Non-pigmented ciliary epithelial cell (primary cell): ENCODE measurements at regions not wholly inside any gene's neighbourhood (a gene's known extent, or its start where the extent isn't known, plus 50 kb on each side); places are given as distances from the start of the nearest gene placed in this dataset.

Experiments used
- DNase-seq: peaks from one replicate; pipeline ENCODE4 v3.0.0-alpha.2; 2010; ENCODE audit warnings: low read depth

DNA sequence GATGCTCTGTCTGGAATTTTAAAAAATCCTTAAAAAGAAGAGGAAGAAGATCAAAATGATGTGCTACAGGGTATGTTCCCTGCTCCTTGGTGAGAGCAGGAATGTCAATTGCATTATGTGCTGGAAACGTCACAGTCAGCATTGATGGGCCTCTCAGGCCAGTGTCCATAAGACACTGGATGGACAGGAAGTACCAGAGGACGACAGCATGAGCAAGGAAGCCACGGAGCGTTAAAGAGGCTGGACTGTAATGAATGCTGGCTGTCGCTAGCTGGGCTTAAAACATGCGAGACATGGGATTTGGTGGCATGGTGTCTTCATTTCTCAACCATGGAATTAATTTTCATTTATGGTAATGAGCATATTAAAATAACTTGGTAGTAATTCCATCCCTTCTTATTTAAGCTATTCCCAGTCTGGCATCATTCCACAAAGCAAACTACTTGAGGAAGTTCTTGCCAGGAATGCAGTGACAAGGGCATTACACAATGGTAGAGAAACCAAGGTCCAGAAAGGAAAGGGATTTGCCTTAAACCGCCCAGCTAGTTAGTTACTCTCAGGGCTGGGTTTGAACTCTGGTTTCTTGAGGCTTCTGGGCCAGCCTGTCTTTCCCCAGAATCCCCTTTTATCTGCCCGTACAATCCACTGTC, 166.6 kb upstream of the SOX4 start:
- no peak for DNase-seq

- DNase-seq, result no peak
Measured at GRCh38 chr6:21429291-21429690, 164.3 kb upstream of the SOX4 start.

- no peak for DNase-seq
Measured at GRCh38 chr6:21431526-21431925, 162.0 kb upstream of the SOX4 start.

DNA sequence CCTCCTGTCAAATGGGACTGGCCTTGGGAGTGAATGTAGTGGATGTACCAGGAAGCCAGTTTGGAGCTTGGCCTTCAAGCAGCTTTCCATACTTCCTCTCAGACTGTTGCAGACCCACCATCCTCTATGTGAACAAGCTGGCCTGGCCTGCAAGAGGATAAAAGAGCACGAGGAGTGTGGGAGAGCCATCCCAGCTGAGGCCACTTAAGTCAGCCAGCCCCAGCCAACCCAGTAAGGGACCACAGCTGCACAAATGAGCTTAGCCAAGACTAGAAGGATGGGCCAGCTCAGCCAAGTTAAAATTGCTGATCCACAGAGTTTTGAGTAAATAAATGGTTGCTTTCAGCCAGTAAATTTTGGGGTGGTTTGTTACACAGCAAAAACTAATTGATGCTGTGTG, 156.9 kb upstream of the SOX4 start:
- DNase-seq, result no peak

GRCh38 chr6:21437581-21437980, 156.0 kb upstream of the SOX4 start:
- no peak for DNase-seq

- no peak for DNase-seq
Measured at GRCh38 chr6:21438237-21438985, 155.1 kb upstream of the SOX4 start.

DNA sequence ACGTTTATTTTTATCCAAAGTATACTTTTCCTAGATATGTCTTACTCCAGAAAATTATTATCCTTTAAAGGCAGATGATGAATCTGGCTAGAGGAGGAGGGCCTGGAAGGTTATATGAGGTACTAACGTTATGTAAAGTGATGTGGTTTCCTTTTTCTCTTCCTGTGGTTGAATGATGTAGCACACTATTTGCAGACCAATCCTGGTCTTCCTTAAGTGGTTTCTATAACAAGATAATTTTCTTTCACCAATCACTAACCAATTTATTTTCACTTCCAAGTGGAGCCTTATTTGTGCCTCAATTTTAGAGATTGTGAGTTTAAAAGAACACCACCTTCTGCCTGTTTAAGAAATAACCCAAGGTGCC, 154.6 kb upstream of the SOX4 start:
- DNase-seq, result no peak

DNA sequence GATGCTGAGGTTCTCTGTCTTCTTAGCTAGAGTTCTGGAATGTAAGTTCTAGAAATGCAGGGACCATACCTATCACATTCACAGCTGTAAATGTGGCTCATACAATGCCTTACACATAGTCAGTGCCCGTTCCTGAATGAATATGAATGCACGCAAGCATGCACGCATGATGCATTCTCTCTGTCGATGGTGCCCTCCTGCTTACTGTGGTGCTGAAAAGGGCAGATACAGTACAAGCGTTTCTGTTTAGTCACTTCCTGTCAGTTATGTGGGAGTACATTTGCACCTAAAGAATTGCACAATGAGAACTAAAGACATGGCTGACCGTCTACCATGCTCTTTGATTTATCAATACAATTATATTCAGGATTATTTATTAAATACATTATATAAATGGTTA, 152.2 kb upstream of the SOX4 start:
- peak; percentile 36 for DNase-seq

GRCh38 chr6:21442874-21443273, 150.7 kb upstream of the SOX4 start:
- no peak for DNase-seq

DNA sequence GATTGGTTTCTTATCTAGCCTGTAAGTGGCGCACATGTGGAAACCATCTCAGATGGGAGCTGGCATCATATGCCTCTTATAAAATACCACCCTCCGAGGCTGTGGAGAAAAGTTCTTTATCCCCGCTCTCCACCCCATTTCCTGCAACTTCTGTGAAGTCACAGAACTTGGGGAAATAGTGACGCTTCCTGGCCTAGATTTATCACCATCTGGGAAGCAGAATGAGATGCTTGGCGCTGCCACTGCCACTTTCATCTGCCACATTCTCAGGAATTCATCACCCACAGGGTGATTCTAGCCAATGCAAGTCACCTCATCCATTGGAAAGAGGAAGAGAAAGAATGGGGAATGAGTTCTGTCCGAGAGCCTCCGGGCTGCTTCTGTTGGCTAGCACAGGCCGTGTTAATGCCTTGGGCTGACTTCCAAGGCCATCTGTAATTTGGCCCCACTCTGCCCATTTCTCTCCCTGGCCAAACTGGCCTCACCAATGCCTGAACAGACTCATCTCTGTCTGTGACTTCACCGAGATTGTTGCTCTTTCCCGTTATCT, 148.8 kb upstream of the SOX4 start:
- no peak for DNase-seq

GRCh38 chr6:21447987-21448386, 145.6 kb upstream of the SOX4 start:
- no peak for DNase-seq

DNA sequence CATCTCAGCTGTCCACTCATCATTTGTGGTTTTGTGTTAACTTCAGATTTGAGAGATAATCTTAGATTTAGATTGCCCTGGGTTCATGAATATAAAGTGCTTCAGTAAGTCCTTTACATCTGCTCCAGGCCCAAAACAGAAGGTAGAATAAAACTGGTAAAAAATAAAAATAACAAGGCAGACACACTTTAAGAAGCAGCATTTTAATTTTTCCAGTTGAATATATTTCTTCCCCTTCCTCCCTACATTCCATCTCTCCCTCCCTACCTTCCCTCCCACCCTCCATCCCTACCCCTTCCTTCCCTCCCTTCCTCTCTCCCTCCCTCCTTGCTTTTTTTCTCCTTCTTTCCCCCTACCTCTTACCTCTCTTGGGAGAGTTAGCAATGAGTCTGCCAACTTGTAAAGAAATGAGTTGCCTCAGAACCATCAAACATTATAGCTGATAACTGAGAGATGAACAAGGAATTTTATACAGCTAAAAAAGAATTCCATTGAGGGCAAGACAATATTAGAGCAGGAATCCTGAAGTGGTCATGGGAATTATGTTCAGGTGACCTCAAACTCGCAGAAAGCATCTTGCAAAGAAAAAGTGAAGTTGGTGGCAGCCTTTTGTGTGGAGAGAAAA, 145.0 kb upstream of the SOX4 start:
- no peak for DNase-seq

GRCh38 chr6:21450149-21450548, 143.4 kb upstream of the SOX4 start:
- no peak for DNase-seq

- no peak for DNase-seq
Measured at GRCh38 chr6:21450628-21451027, 142.9 kb upstream of the SOX4 start.

GRCh38 chr6:21451546-21452013, 142.0 kb upstream of the SOX4 start:
- DNase-seq, result no peak

DNA sequence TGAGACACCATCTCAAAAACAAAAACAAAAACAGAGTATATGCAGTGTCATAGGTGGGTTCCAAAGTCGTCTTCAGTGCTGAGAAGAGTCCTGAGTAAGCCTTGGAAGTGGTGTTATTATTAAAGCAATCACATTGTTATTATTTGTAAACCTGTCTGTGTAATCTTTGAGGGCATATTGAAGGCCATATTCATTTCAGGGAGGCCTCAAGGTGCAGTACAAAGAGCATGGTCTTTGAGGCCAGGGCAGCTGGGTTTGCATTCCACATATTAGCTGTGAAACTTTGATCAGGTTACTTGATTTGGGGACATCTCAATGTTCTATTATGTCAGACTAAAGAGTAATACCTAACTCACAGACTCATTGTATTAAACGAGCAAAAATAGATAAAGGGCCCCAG, 139.3 kb upstream of the SOX4 start:
- no peak for DNase-seq

GRCh38 chr6:21455071-21455470, 138.5 kb upstream of the SOX4 start:
- no peak for DNase-seq

- no peak for DNase-seq
Measured at GRCh38 chr6:21457647-21458046, 135.9 kb upstream of the SOX4 start.

DNA sequence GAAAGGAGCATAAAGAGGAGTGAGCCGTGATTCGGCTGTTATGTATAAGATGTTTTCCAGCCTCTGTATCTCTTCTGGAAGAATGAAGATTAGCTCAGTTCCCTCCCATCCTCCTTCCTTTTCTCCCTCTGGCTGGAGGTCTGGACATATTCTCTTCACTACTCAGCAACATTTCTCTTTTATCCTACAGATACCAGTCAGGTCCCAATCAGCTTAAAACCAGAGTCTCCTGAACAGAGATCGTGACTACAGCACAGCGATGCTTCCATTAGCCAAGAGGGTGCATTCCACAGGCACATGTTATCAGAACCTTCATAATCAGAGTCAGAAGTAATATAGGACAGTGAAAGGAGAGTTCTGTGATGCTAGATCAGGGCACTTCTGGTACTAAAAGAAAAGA, 133.9 kb upstream of the SOX4 start:
- no peak for DNase-seq

DNA sequence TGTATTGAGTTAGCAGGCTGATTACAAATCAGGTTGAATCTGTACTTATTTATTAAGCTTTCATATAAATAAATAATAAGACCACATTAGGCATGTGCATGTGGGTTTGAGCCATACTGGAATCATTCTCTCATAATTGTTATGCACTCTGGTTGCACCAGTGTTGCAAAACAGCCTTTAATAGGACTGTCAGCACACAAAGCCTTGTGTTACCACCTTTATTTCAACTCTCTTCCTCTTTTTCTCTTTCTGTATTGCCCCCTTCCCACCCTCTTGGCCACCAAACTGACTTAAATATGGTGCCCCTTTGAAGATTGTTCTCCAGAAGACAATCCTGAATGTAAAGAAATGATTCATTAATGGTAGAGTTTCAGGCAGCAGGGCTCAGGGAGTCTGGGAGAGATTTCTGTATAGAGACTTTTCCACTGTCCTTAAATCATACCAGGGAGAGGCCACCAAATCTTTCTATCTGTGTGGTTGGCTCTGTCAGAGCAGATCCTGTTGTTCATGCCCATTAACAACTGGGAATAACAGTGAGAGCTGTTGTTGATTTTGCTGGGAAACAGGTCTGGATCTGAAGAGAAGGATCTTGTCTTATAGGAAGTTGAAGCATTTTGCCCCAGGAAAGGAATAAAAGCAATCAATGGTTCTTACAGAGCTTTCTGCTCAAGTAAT, 131.6 kb upstream of the SOX4 start:
- DNase-seq, result no peak

DNA sequence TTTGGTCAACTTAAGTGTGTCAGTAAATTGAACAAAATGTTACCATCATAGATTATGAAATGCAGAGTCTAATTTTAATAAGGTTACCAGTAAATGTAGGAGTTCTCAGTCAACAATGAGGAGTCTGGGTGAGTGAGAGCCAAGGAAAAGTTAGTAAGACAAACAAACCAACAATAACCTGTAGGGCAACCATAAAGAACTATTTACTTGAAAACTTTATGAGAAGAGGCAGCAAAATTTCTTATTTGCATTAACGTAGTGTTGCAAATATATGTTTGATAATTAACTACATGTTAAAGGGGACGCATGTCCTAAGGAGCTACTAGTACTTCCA, 131.1 kb upstream of the SOX4 start:
- no peak for DNase-seq

DNA sequence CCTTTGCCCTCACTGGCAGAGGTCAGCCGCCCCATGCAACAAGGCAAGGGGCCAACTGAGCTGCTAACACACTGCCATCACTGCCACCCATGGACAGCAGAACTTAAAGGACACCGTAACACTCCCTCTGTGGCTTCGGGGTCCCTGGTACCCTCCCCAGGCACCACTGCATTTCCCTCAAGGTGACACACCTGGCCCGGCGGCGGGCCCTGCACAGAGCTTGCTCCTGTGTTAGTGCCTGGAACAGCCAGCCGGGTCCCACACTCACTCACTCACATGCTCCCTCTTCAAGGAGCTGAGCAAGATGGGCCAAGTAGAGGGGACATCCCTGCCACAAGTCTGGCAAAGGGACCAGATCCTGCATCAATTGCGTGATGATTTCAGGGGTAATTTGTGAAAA, 126.5 kb upstream of the SOX4 start:
- DNase-seq, result no peak

GRCh38 chr6:21468461-21468860, 125.1 kb upstream of the SOX4 start:
- DNase-seq, result no peak
